ENCODE measurements at regions not wholly inside any gene's neighbourhood (a gene's known extent, or its start where the extent isn't known, plus 50 kb on each side); places are given as distances from the start of the nearest gene placed in this dataset.
A peak's percentile ranks its signal among the peaks of the same experiment; 100 is the strongest.

DNA sequence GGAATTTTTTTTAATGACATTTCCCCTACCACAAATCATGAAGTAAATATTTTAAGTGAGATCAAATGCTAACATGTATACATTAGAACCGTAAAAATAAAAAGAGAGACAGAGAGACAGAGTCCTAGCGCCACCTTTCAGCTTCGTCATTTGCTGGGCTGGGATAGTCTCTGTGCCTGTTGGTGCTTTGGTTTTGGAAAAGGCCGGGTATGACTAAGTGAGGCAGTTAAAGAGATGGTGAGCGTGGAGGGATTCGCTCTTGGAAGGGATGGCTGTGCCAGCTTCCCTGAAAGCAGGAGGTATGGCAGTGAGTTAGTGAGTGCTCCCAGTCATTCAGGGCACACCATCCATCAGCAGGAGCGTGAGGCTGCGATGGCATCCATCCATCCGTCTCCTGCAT lies 729.6 kb upstream of the WWC1 start:
- H3K4me3 ChIP-seq = no peak overlapping the region
- no peaks in the 10 kb centered on the region for H3K4me1 ChIP-seq
- H3K36me3 ChIP-seq = no peaks in the 10 kb centered on the region
- H3K27me3 ChIP-seq = no peaks in the 10 kb centered on the region
- H3K9me3 ChIP-seq = no peaks in the 10 kb centered on the region
- TF ChIP-seq EP300 (IDR thresholded peaks at IDR 0.05; ENCODE audit: low read depth) (no peak), POLR2A (IDR thresholded peaks at IDR 0.05) (no peak), POLR2AphosphoS5 (IDR thresholded peaks at IDR 0.05) (no peak)
- TF ChIP-seq, protein P1, sequence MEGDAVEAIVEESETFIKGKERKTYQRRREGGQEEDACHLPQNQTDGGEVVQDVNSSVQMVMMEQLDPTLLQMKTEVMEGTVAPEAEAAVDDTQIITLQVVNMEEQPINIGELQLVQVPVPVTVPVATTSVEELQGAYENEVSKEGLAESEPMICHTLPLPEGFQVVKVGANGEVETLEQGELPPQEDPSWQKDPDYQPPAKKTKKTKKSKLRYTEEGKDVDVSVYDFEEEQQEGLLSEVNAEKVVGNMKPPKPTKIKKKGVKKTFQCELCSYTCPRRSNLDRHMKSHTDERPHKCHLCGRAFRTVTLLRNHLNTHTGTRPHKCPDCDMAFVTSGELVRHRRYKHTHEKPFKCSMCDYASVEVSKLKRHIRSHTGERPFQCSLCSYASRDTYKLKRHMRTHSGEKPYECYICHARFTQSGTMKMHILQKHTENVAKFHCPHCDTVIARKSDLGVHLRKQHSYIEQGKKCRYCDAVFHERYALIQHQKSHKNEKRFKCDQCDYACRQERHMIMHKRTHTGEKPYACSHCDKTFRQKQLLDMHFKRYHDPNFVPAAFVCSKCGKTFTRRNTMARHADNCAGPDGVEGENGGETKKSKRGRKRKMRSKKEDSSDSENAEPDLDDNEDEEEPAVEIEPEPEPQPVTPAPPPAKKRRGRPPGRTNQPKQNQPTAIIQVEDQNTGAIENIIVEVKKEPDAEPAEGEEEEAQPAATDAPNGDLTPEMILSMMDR (IDR thresholded peaks at IDR 0.05) = no peak
- intact Hi-C loops (cut with DNase I; ENCODE audit: low total_unique reads) (no loop called here), in situ Hi-C loops (cut with MboI; ENCODE audit: low pct_ligation_motif_present in 1 of 4, low pct_unique_long_range_greater_than_20kb in 1 of 4, low sequenced_read_pairs in 3 of 4) (no loop called here)
- 84 to 91% methylated on average over 6 to 9 of the region's 9 CpGs for WGBS, 2 donors (ENCODE audit: low coverage in 1 of 2)
- no peak for DNase-seq
- H3K27ac ChIP-seq = no peak overlapping the region

DNA sequence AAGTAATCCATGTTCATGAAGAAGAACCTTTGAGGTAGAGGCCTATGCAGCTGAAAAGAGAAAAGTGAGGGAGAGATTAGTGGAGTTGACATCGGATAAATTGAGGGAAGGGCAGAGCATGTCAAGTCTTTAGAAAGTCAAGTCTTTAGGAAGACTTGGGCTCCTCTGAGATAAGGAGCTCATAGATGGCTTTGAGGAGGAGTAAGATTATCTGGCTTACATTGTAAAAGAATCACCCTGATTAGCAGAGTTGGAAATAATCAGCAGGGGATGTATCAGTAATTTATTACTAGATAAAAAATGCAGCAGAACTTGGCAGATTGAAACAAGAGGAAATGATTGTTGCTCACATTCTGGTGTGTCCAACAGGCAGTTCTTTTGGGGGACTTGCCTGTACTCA lies 727.2 kb upstream of the WWC1 start:
- H3K27ac ChIP-seq = no peak overlapping the region
- no peak overlapping the region for H3K4me3 ChIP-seq
- H3K36me3 ChIP-seq = no peaks in the 10 kb centered on the region
- DNase-seq = no peak
- in situ Hi-C loops (cut with MboI; ENCODE audit: low pct_ligation_motif_present in 1 of 4, low pct_unique_long_range_greater_than_20kb in 1 of 4, low sequenced_read_pairs in 3 of 4) = no loop called here
- WGBS, 2 donors (ENCODE audit: low coverage in 1 of 2) = 88% methylated on average over 1 of the region's 1 CpG
- intact Hi-C loops (cut with DNase I; ENCODE audit: low total_unique reads) = no loop called here
- TF ChIP-seq EP300 (IDR thresholded peaks at IDR 0.05; ENCODE audit: low read depth) (no peak), POLR2AphosphoS5 (IDR thresholded peaks at IDR 0.05) (no peak), POLR2A (IDR thresholded peaks at IDR 0.05) (no peak)
- TF ChIP-seq, protein P1 (IDR thresholded peaks at IDR 0.05) = no peak
- H3K4me1 ChIP-seq = no peaks in the 10 kb centered on the region
- no peaks in the 10 kb centered on the region for H3K9me3 ChIP-seq
- H3K27me3 ChIP-seq = no peaks in the 10 kb centered on the region

DNA sequence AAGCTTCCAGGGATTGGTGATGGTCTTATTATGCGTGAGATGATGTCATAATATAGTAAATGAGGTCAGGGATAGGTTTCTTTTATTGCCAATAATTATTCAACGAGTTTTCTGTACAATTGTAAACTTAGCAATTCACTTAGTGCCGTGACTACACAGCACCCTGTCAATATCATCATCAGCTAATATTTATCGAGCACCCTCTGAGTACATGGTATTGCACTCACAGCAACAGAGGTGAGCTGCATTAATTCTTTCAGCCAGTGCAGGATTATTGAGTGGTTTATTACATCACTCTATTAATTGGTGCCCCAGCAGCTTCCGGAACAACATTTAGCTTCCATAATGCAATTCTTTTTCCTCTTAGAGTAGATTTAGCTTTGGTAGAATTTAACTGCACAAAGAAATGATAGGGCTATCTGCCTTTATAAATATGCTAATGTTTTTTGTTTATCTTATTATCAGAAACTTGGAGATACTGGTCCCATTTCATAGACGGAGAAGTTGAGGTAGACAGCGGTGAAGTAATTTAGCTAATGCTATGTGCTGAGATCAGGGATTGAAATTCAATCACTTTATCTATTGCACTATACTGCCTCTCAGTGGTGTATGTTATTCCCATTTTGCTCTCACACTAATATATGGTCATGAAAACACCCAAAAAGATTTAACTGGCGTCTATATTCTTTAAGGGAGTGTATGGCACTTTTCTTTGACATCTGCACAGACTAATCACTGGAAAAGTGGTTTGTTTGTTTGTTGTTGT lies 726.1 kb upstream of the WWC1 start:
- TF ChIP-seq POLR2AphosphoS5 (IDR thresholded peaks at IDR 0.05) = no peak
- TF ChIP-seq EP300 (IDR thresholded peaks at IDR 0.05; ENCODE audit: low read depth) = no peak
- TF ChIP-seq, protein P1 (IDR thresholded peaks at IDR 0.05) = peak in 1 of 5 experiments; percentile 9
- TF ChIP-seq POLR2A (IDR thresholded peaks at IDR 0.05) = no peak
- no peaks in the 10 kb centered on the region for H3K27me3 ChIP-seq
- H3K9me3 ChIP-seq = no peaks in the 10 kb centered on the region
- DNase-seq = no peak
- H3K4me3 ChIP-seq = no peak overlapping the region
- in situ Hi-C loops (cut with MboI; ENCODE audit: low pct_ligation_motif_present in 1 of 4, low pct_unique_long_range_greater_than_20kb in 1 of 4, low sequenced_read_pairs in 3 of 4) (no loop called here), intact Hi-C loops (cut with DNase I; ENCODE audit: low total_unique reads) (no loop called here)
- no peaks in the 10 kb centered on the region for H3K4me1 ChIP-seq
- H3K36me3 ChIP-seq = no peaks in the 10 kb centered on the region
- no peak overlapping the region for H3K27ac ChIP-seq
- WGBS, 2 donors (ENCODE audit: low coverage in 1 of 2) = 72 to 73% methylated on average over 8 of the region's 8 CpGs

DNA sequence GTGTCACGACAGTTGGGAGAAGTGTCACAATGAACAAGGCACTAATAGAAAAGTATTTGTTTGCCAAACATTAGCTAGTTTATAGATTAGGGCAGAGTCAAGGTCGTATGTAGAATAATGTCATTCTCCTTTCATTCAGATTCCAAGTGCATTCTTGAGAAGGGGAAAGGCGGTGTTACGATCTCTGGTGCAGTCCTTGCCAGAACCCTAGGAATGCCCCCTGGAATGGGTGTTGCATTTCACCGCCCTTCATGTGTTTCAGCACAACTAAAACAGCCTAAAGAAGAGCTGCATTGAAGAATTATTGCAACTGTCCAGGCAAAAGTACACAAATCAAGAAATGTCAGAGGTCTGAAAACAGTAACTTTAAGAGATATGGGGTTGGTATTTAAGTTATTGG lies 721.0 kb upstream of the WWC1 start:
- H3K27ac ChIP-seq = no peak overlapping the region
- WGBS, 2 donors (ENCODE audit: low coverage in 1 of 2) = 21 to 77% methylated on average over 2 to 5 of the region's 5 CpGs
- no peak for DNase-seq
- H3K27me3 ChIP-seq = peaks cover 38% of the 10 kb centered on the region
- no peaks in the 10 kb centered on the region for H3K36me3 ChIP-seq
- intact Hi-C loops (cut with DNase I; ENCODE audit: low total_unique reads) (no loop called here), in situ Hi-C loops (cut with MboI; ENCODE audit: low pct_ligation_motif_present in 1 of 4, low pct_unique_long_range_greater_than_20kb in 1 of 4, low sequenced_read_pairs in 3 of 4) (no loop called here)
- no peaks in the 10 kb centered on the region for H3K4me1 ChIP-seq
- no peaks in the 10 kb centered on the region for H3K9me3 ChIP-seq
- TF ChIP-seq POLR2AphosphoS5 (IDR thresholded peaks at IDR 0.05) = no peak
- TF ChIP-seq POLR2A (IDR thresholded peaks at IDR 0.05) = no peak
- H3K4me3 ChIP-seq = no peak overlapping the region

DNA sequence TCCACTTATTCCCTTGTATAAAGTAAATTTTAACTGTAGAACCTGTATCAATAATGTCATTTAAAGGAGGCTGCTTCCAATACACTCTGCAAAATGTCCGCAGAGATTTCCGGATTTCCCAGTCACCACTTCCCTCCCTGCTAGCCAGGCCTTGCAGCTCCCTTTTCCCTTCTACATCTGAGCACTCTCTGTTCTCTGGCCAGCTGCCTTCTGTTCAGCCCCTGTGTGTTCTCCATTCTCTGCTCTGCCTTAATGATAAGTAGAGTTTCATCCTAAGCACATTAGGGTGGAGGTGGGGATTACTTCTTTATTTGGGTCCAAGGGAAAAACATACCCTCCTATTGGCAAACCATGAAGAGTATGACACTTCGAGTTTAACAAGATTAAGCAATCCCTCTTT lies 719.6 kb upstream of the WWC1 start:
- TF ChIP-seq EP300 (IDR thresholded peaks at IDR 0.05; ENCODE audit: low read depth) (no peak), POLR2AphosphoS5 (IDR thresholded peaks at IDR 0.05) (no peak), POLR2A (IDR thresholded peaks at IDR 0.05) (no peak)
- TF ChIP-seq, protein P1 (IDR thresholded peaks at IDR 0.05) = no peak
- Histone ChIP-seq H3K27me3 (peaks cover 52% of the 10 kb centered on the region), H3K36me3 (no peaks in the 10 kb centered on the region), H3K9me3 (no peaks in the 10 kb centered on the region), H3K4me3 (no peak overlapping the region), H3K4me1 (no peaks in the 10 kb centered on the region), H3K27ac (no peak overlapping the region)
- no peak for DNase-seq
- in situ Hi-C loops (cut with MboI; ENCODE audit: low pct_ligation_motif_present in 1 of 4, low pct_unique_long_range_greater_than_20kb in 1 of 4, low sequenced_read_pairs in 3 of 4) (no loop called here), intact Hi-C loops (cut with DNase I; ENCODE audit: low total_unique reads) (no loop called here)
- WGBS, 2 donors (ENCODE audit: low coverage in 1 of 2) = 67 to 76% methylated on average over 2 to 3 of the region's 3 CpGs

Measured in transverse colon (tissue), 4 donors.